IMR-90 (cell line): ENCODE measurements at regions not wholly inside any gene's neighbourhood (a gene's known extent, or its start where the extent isn't known, plus 50 kb on each side); places are given as distances from the start of the nearest gene placed in this dataset.

Experiments used
- ATAC-seq: fragments of 200-7000 bp; cut with Tn5 transposase; 2 replicates; pipeline ENCODE4 v1.9.1; 2020; ENCODE audit warnings: low read depth, mild to moderate bottlenecking, moderate library complexity
- BruUV-seq: library from RNA; stranded (reverse); fragments of 400-500 nt; replicated peaks from 2 replicates; lab custom pipeline; 2021; lab: Mats Ljungman, UMichigan
- CTCF ChIA-PET: fragments of 300-600 bp; formaldehyde crosslinking; extraction: SDS; loops from one replicate; lab custom pipeline; 2021; ENCODE audit warnings: antibody characterized with exemption; lab: Yijun Ruan, JAX
- POLR2A ChIA-PET: fragments of 300-600 bp; sonication (Branson Sonifier 250); formaldehyde crosslinking; loops from one replicate; lab custom pipeline; 2022; ENCODE audit warnings: antibody characterized with exemption; ENCODE audit not compliant: unreplicated experiment; lab: Charles Lee
- DNase-seq: peaks from one replicate; pipeline ENCODE4 v3.0.0; 2013
- H2AFZ ChIP-seq: replicated peaks from 2 replicates; pipeline ENCODE3; 2013; ENCODE audit warnings: low read length, mild to moderate bottlenecking; ENCODE audit not compliant: poor library complexity
- H2AK5ac ChIP-seq: 2 replicates; pipeline ENCODE4 v1.6.1; 2013; ENCODE audit warnings: low read depth, low read length, inconsistent platforms
- H2AK9ac ChIP-seq: replicated peaks from 2 replicates; pipeline ENCODE3; 2013; ENCODE audit warnings: mild to moderate bottlenecking, low read depth, low read length, moderate library complexity; ENCODE audit not compliant: poor library complexity
- H2BK120ac ChIP-seq: 2 replicates; pipeline ENCODE4 v1.6.1; 2013; ENCODE audit warnings: low read depth, low read length, inconsistent platforms
- H2BK15ac ChIP-seq: 3 replicates; pipeline ENCODE4 v1.6.1; 2013; ENCODE audit warnings: low read depth, low read length, inconsistent platforms
- H2BK20ac ChIP-seq: 2 replicates; pipeline ENCODE4 v1.6.1; 2013; ENCODE audit warnings: low read depth, mild to moderate bottlenecking, inconsistent platforms, low read length, moderate library complexity
- H2BK5ac ChIP-seq: 2 replicates; pipeline ENCODE4 v1.6.1; 2013; ENCODE audit warnings: mild to moderate bottlenecking, low read depth, low read length, inconsistent platforms; ENCODE audit not compliant: poor library complexity, severe bottlenecking
- H3K14ac ChIP-seq: replicated peaks from 2 replicates; pipeline ENCODE4 v1.6.1; 2013; ENCODE audit warnings: low read depth, low read length, inconsistent platforms
- H3K18ac ChIP-seq: 2 replicates; pipeline ENCODE4 v1.6.1; 2013; ENCODE audit warnings: low read depth, low read length, control low read depth
- H3K23ac ChIP-seq: 2 replicates; pipeline ENCODE4 v1.6.1; 2013; ENCODE audit warnings: low read depth, low read length, inconsistent platforms
- H3K27ac ChIP-seq: 2 replicates; pipeline ENCODE4 v1.5.1; 2013; ENCODE audit warnings: mild to moderate bottlenecking, control low read depth, low read length; ENCODE audit not compliant: insufficient read depth
- H3K27me3 ChIP-seq: 2 replicates; pipeline ENCODE4 v1.6.1; 2013; ENCODE audit warnings: low read length; ENCODE audit not compliant: control insufficient read depth, insufficient read depth
- H3K36me3 ChIP-seq: 2 replicates; pipeline ENCODE4 v1.6.1; 2013; ENCODE audit warnings: low read length, mixed read lengths; ENCODE audit not compliant: control insufficient read depth, insufficient read depth
- H3K4ac ChIP-seq: 2 replicates; pipeline ENCODE4 v1.6.1; 2013; ENCODE audit warnings: low read depth, low read length, inconsistent platforms
- H3K4me1 ChIP-seq: 2 replicates; pipeline ENCODE4 v1.6.1; 2013; ENCODE audit warnings: low read length, mixed read lengths; ENCODE audit not compliant: control insufficient read depth, insufficient read depth
- H3K4me2 ChIP-seq: 2 replicates; pipeline ENCODE4 v1.6.1; 2013; ENCODE audit warnings: low read depth, mild to moderate bottlenecking, control low read depth, low read length, moderate library complexity
- H3K4me3 ChIP-seq: 2 replicates; pipeline ENCODE4 v1.5.1; 2013; ENCODE audit warnings: low read depth, mild to moderate bottlenecking, control low read depth, low read length, moderate library complexity; ENCODE audit not compliant: insufficient read depth
- H3K56ac ChIP-seq: 2 replicates; pipeline ENCODE4 v1.6.1; 2013; ENCODE audit warnings: low read length, inconsistent platforms; ENCODE audit not compliant: insufficient read depth; ENCODE audit errors: extremely low read depth
- H3K79me1 ChIP-seq, 2 experiments: 2 replicates each; pipeline ENCODE4 v1.6.1; 2013; ENCODE audit warnings: low read length in 2 of 2, inconsistent platforms in 1 of 2, low read depth in 1 of 2
- H3K9ac ChIP-seq: 2 replicates; pipeline ENCODE4 v1.6.1; 2013; ENCODE audit warnings: low read depth, low read length, control low read depth
- H3K9me1 ChIP-seq: 2 replicates; pipeline ENCODE4 v1.6.1; 2013; ENCODE audit warnings: low read length, inconsistent platforms; ENCODE audit not compliant: insufficient read depth
- H3K9me3 ChIP-seq: 2 replicates; pipeline ENCODE4 v1.6.1; 2013; ENCODE audit warnings: low read length; ENCODE audit not compliant: control insufficient read depth, insufficient read depth
- H4K20me1 ChIP-seq: 2 replicates; pipeline ENCODE4 v1.6.1; 2013; ENCODE audit warnings: low read length, inconsistent platforms; ENCODE audit not compliant: insufficient read depth
- H4K5ac ChIP-seq: 2 replicates; pipeline ENCODE4 v1.6.1; 2013; ENCODE audit warnings: mild to moderate bottlenecking, low read depth, low read length, control low read depth
- H4K8ac ChIP-seq, 2 experiments: 2 replicates each; pipeline ENCODE4 v1.6.1; 2013; ENCODE audit warnings: low read depth in 2 of 2, low read length in 2 of 2, control low read depth in 1 of 2, inconsistent platforms in 1 of 2
- H4K91ac ChIP-seq: 2 replicates; pipeline ENCODE4 v1.6.1; 2013; ENCODE audit warnings: low read depth, low read length, inconsistent platforms; ENCODE audit not compliant: insufficient read depth
- CHD1 ChIP-seq: IDR thresholded peaks from 2 replicates; pipeline ENCODE4 v1.6.1; 2012; ENCODE audit warnings: low read depth, low read length, improper control_type of control experiment
- CTCF ChIP-seq: conservative IDR thresholded peaks from 2 replicates; pipeline ENCODE4 v1.5.1; 2012; ENCODE audit warnings: mild to moderate bottlenecking, low read depth, low read length, improper control_type of control experiment
- MAFK ChIP-seq: IDR thresholded peaks from 2 replicates; pipeline ENCODE4 v1.6.1; 2012; ENCODE audit warnings: low read depth, low read length, improper control_type of control experiment
- MAZ ChIP-seq: IDR thresholded peaks from 2 replicates; pipeline ENCODE4 v1.6.1; 2012; ENCODE audit warnings: low read depth, mild to moderate bottlenecking, low read length, improper control_type of control experiment, moderate library complexity, borderline replicate concordance
- RFX5 ChIP-seq: IDR thresholded peaks from 2 replicates; pipeline ENCODE4 v1.8.0; 2012; ENCODE audit warnings: low read depth, mild to moderate bottlenecking, low read length, moderate library complexity
- SMC3 ChIP-seq: fragments of 150-350 bp; IDR thresholded peaks from 2 replicates; pipeline ENCODE4 v1.6.1; 2016; ENCODE audit warnings: low read depth, mild to moderate bottlenecking, antibody characterized with exemption, low read length, moderate library complexity
- WGBS, 2 experiments: methylation state at CpG; one replicate each; pipeline versions ENCODE4 v1.1.5 to v1.1.7; 2013; ENCODE audit warnings: missing lambda C conversion rate in 2 of 2; ENCODE audit not compliant: insufficient read length in 1 of 2; ENCODE audit errors: extremely low coverage in 2 of 2; 5-methylcytosine and 5-hydroxymethylcytosine counted together
- dilution Hi-C: fragments of 300-500 bp; cut with HindIII; formaldehyde crosslinking; loops from one replicate; pipeline ENCODE4 v1.14.3; 2018; ENCODE audit warnings: low sequenced_read_pairs; ENCODE audit not compliant: unreplicated experiment
- in situ Hi-C: fragments of 300-500 bp; cut with MboI; formaldehyde crosslinking; loops from 3 replicates; pipeline ENCODE4 v1.14.3; 2019; ENCODE audit warnings: low sequenced_read_pairs, inconsistent platforms, mixed read lengths
- intact Hi-C: fragments of 100-400 bp; cut with micrococcal nuclease; formaldehyde crosslinking; loops from 2 replicates; pipeline ENCODE4 v1.10.0; 2022

- Histone ChIP-seq H3K27ac (no peak overlapping the region), H2AK5ac (no peak overlapping the region), H3K18ac (no peak overlapping the region), H2AFZ (no peak overlapping the region), H3K4ac (no peak overlapping the region), H2BK120ac (no peak overlapping the region), H3K4me2 (no peak overlapping the region), H3K56ac (no peak overlapping the region), H2AK9ac (no peak overlapping the region), H2BK5ac (no peak overlapping the region), H4K91ac (no peak overlapping the region), H3K9me1 (no peaks in the 10 kb centered on the region), H4K5ac (no peak overlapping the region), H3K27me3 (no peaks in the 10 kb centered on the region), H2BK15ac (no peak overlapping the region), H3K23ac (no peak overlapping the region), H3K4me1 (peaks cover 3% of the 10 kb centered on the region; the same call in 1 of the 2 replicates), H3K36me3 (no peaks in the 10 kb centered on the region), H3K79me1 (no peaks in the 10 kb centered on the region), H2BK20ac (no peak overlapping the region), H3K9me3 (no peaks in the 10 kb centered on the region), H3K4me3 (no peak overlapping the region), H4K8ac (no peak overlapping the region), H4K20me1 (no peaks in the 10 kb centered on the region), H3K9ac (no peak overlapping the region), H3K14ac (no peak overlapping the region)
- ChIA-PET POLR2A (no interaction called here), CTCF (no interaction called here)
- in situ Hi-C loops (no loop called here), dilution Hi-C loops (no loop called here), intact Hi-C loops (no loop called here)
- no CpG with 5 or more reads among the region's 3 CpGs for WGBS, 2 experiments
- peak; percentile 5 for DNase-seq
- ATAC-seq = peak; percentile 32; the same call in 1 of the 2 replicates
- BruUV-seq = no TSS peak
- TF ChIP-seq RFX5 (no peak), SMC3 (no peak), CHD1 (no peak), CTCF (no peak), MAFK (no peak), MAZ (no peak)
Observed at GRCh38 chr2:5818961-5819600, 126.9 kb downstream of the SOX11 start.
